AG04449 (cell line): ENCODE measurements at regions not wholly inside any gene's neighbourhood (a gene's known extent, or its start where the extent isn't known, plus 50 kb on each side); places are given as distances from the start of the nearest gene placed in this dataset.
"Not testable (repeated sequence)": the region's sequence is repeated elsewhere in the genome, so short reads cannot be mapped to it uniquely, and the experiment has no call there.

Experiments
- CTCF ChIA-PET: fragments of 350-600 bp; formaldehyde crosslinking; extraction: SDS; loops from one replicate; lab custom pipeline; 2021; ENCODE audit warnings: antibody characterized with exemption; lab: Yijun Ruan, JAX
- POLR2A ChIA-PET: fragments of 400-600, 350-600 bp; formaldehyde crosslinking; extraction: SDS; loops from one replicate; lab custom pipeline; 2020; ENCODE audit warnings: antibody characterized with exemption, inconsistent platforms; lab: Yijun Ruan, JAX
- DNase-seq: peaks from one replicate; pipeline ENCODE4 v3.0.0-alpha.2; 2010; ENCODE audit warnings: low read depth, low spot score
- H3K4me3 ChIP-seq: 2 replicates; pipeline ENCODE4 v1.5.1; 2011; ENCODE audit warnings: low read depth, mild to moderate bottlenecking, control low read depth, low read length
- CTCF ChIP-seq: IDR thresholded peaks from one replicate; pipeline ENCODE4 v1.5.1; 2011; ENCODE audit warnings: mild to moderate bottlenecking, moderate library complexity, low read length, control low read depth, inconsistent platforms; ENCODE audit not compliant: insufficient read depth; ENCODE audit errors: missing control alignments

- no peak for TF ChIP-seq CTCF
- CTCF ChIA-PET: interaction anchor here (0.9 to 1.5 kb wide), 3 partner anchors 10 to 233 kb away, joined by 3 to 6 read pairs (median 3); no protein-coding TSS in a partner anchor
- DNase-seq: no peak
- POLR2A ChIA-PET: no interaction called here
- no peak overlapping the region for H3K4me3 ChIP-seq
These were observed 110.1 kb upstream of the ADTRP start for GRCh38 chr6:11888727-11889126.

- TF ChIP-seq CTCF: no peak
- ChIA-PET CTCF (no interaction called here), POLR2A (no interaction called here)
- no peak overlapping the region for H3K4me3 ChIP-seq
- no peak for DNase-seq
These were observed 106.6 kb upstream of the ADTRP start for GRCh38 chr6:11885159-11885558.

- H3K4me3 ChIP-seq, POLR2A ChIA-PET, DNase-seq, CTCF ChIA-PET: not testable (repeated sequence)
These were observed 104.9 kb upstream of the ADTRP start for GRCh38 chr6:11883471-11883870.

- DNase-seq, POLR2A ChIA-PET, H3K4me3 ChIP-seq: not testable (repeated sequence)
- CTCF ChIA-PET: interaction anchor here (0.9 kb wide), 1 partner anchor 78 kb away, joined by 3 read pairs; no protein-coding TSS in a partner anchor
These were observed 101.6 kb upstream of the ADTRP start for GRCh38 chr6:11880156-11880555.

- H3K4me3 ChIP-seq: no peak overlapping the region
- ChIA-PET CTCF (interaction anchor here (0.8 to 1.0 kb wide), 3 partner anchors 10 to 16 kb away, joined by 3 read pairs; no protein-coding TSS in a partner anchor), POLR2A (no interaction called here)
- TF ChIP-seq CTCF: no peak
- no peak for DNase-seq
These were observed 100.1 kb upstream of the ADTRP start for GRCh38 chr6:11878735-11879134.

- CTCF ChIA-PET: interaction anchor here (0.8 to 0.9 kb wide), 2 partner anchors 12 to 15 kb away, joined by 3 read pairs; no protein-coding TSS in a partner anchor
- no peak for DNase-seq
- POLR2A ChIA-PET: no interaction called here
- no peak for TF ChIP-seq CTCF
- H3K4me3 ChIP-seq: no peak overlapping the region
These were observed 99.4 kb upstream of the ADTRP start for GRCh38 chr6:11878029-11878428.

- H3K4me3 ChIP-seq: no peak overlapping the region
- TF ChIP-seq CTCF: no peak
- CTCF ChIA-PET: no interaction called here
- DNase-seq: no peak
- POLR2A ChIA-PET: interaction anchor here (0.9 kb wide), 1 partner anchor 13 kb away, joined by 3 read pairs; no protein-coding TSS in a partner anchor
These were observed 98.4 kb upstream of the ADTRP start for GRCh38 chr6:11876934-11877433.
